H1 (cell line): ENCODE measurements at regions not wholly inside any gene's neighbourhood (a gene's known extent, or its start where the extent isn't known, plus 50 kb on each side); places are given as distances from the start of the nearest gene placed in this dataset.

Experiments used
- BCL11A ChIP-seq, 2 experiments: IDR thresholded peaks; one replicate each; pipeline ENCODE4 v1.6.1; 2011; ENCODE audit warnings: low read depth in 2 of 2, low read length in 2 of 2, mild to moderate bottlenecking in 2 of 2
- BRCA1 ChIP-seq: IDR thresholded peaks from 2 replicates; pipeline ENCODE4 v1.6.1; 2012; ENCODE audit warnings: low read depth, low read length, improper control_type of control experiment
- CTBP2 ChIP-seq: IDR thresholded peaks from 2 replicates; pipeline ENCODE4 v1.7.0; 2011; ENCODE audit warnings: borderline replicate concordance, mild to moderate bottlenecking, moderate library complexity, mixed read lengths, low read length; ENCODE audit not compliant: insufficient read depth, insufficient read length
- EZH2 ChIP-seq: fragments of 200-600 bp; sonication (generic); IDR thresholded peaks from 2 replicates; pipeline ENCODE4 v1.7.1; 2012; ENCODE audit warnings: low read depth, mild to moderate bottlenecking, moderate library complexity, low read length, inconsistent platforms; ENCODE audit not compliant: severe bottlenecking
- FOSL1 ChIP-seq: IDR thresholded peaks from 2 replicates; pipeline ENCODE4 v1.6.1; 2011; ENCODE audit warnings: mild to moderate bottlenecking, low read depth, low read length, moderate library complexity; ENCODE audit not compliant: insufficient read depth
- POLR2AphosphoS5 ChIP-seq: IDR thresholded peaks from 2 replicates; pipeline ENCODE4 v1.6.1; 2011; ENCODE audit warnings: low read depth, low read length
- RAD21 ChIP-seq, 2 experiments: IDR thresholded peaks in 1 of 2; conservative IDR thresholded peaks in 1 of 2; 2 replicates each; pipeline ENCODE4 v1.6.1; 2011; ENCODE audit warnings: low read depth in 2 of 2, low read length in 2 of 2, improper control_type of control experiment in 1 of 2, inconsistent platforms in 1 of 2, mild to moderate bottlenecking in 1 of 2, moderate library complexity in 1 of 2
- SAP30 ChIP-seq: fragments of 300-600 bp; sonication (generic); IDR thresholded peaks from 2 replicates; pipeline ENCODE4 v1.7.1; 2012; ENCODE audit warnings: low read length, moderate library complexity, mild to moderate bottlenecking, inconsistent platforms; ENCODE audit not compliant: insufficient read depth, insufficient replicate concordance
- SUZ12 ChIP-seq: fragments of 200-600 bp; sonication (generic); IDR thresholded peaks from 2 replicates; pipeline ENCODE4 v1.6.1; 2012; ENCODE audit warnings: mild to moderate bottlenecking, inconsistent platforms, low read length, moderate library complexity, mixed read lengths
- ZNF274 ChIP-seq: IDR thresholded peaks from 2 replicates; pipeline ENCODE4 v1.7.0; 2012; ENCODE audit warnings: low read length, borderline replicate concordance; ENCODE audit errors: extremely low read depth
- TF ChIP-seq, protein P1 (sequence below), 3 experiments: IDR thresholded peaks; 1 replicate in 2 of 3; 2 replicates in 1 of 3; pipeline versions ENCODE4 v1.5.1 to v1.6.1; 2011; ENCODE audit warnings: low read length in 3 of 3, mild to moderate bottlenecking in 3 of 3, inconsistent platforms in 2 of 3, low read depth in 1 of 3, moderate library complexity in 1 of 3; ENCODE audit not compliant: insufficient read depth in 1 of 3; ENCODE audit errors: control extremely low read depth in 1 of 3
- TF ChIP-seq, protein P2 (sequence below): IDR thresholded peaks from 2 replicates; pipeline ENCODE4 v1.6.1; 2012; ENCODE audit warnings: inconsistent platforms
- TF ChIP-seq, protein P3 (sequence below): IDR thresholded peaks from 2 replicates; pipeline ENCODE4 v1.6.1; 2011; ENCODE audit warnings: low read depth, mild to moderate bottlenecking, low read length; ENCODE audit not compliant: insufficient read depth

DNA sequence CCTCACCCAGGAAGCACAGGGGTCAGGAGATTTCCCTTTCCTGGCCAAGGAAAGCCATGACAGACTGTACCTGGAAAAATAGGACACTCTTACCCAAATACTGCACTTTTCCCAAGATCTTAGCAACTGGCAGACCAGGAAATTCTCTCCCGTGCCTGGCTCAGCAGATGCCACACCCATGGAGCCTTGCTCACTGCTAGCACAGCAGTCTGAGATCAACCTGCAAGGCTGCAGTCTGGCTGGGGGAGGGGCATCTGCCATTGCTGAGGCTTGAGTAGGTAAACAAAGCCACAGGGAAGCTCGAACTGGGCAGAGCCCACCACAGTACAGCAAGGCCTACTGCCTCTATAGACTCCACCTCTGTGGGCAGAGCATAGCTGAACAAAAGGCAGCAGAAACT lies 567.3 kb upstream of the LMCD1 start:
- TF ChIP-seq ZNF274 (no peak), RAD21 (IDR thresholded peaks at IDR 0.05 in 1 of 2, conservative IDR thresholded peaks at IDR 0.05 in 1 of 2; ENCODE audit: low read depth in 2 of 2, low read length in 2 of 2) (no peak), FOSL1 (no peak), CTBP2 (no peak), BCL11A (IDR thresholded peaks at IDR 0.05; ENCODE audit: low read depth in 2 of 2, low read length in 2 of 2) (no peak), EZH2 (no peak), SUZ12 (no peak), BRCA1 (no peak), POLR2AphosphoS5 (no peak), SAP30 (no peak)
- TF ChIP-seq, protein P1, sequence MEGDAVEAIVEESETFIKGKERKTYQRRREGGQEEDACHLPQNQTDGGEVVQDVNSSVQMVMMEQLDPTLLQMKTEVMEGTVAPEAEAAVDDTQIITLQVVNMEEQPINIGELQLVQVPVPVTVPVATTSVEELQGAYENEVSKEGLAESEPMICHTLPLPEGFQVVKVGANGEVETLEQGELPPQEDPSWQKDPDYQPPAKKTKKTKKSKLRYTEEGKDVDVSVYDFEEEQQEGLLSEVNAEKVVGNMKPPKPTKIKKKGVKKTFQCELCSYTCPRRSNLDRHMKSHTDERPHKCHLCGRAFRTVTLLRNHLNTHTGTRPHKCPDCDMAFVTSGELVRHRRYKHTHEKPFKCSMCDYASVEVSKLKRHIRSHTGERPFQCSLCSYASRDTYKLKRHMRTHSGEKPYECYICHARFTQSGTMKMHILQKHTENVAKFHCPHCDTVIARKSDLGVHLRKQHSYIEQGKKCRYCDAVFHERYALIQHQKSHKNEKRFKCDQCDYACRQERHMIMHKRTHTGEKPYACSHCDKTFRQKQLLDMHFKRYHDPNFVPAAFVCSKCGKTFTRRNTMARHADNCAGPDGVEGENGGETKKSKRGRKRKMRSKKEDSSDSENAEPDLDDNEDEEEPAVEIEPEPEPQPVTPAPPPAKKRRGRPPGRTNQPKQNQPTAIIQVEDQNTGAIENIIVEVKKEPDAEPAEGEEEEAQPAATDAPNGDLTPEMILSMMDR (IDR thresholded peaks at IDR 0.05; ENCODE audit: control extremely low read depth in 1 of 3, insufficient read depth in 1 of 3, low read depth in 1 of 3, low read length in 3 of 3) = no peak
- TF ChIP-seq, protein P2, sequence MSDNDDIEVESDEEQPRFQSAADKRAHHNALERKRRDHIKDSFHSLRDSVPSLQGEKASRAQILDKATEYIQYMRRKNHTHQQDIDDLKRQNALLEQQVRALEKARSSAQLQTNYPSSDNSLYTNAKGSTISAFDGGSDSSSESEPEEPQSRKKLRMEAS = no peak
- TF ChIP-seq, protein P3, sequence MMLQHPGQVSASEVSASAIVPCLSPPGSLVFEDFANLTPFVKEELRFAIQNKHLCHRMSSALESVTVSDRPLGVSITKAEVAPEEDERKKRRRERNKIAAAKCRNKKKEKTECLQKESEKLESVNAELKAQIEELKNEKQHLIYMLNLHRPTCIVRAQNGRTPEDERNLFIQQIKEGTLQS = no peak
